Breast epithelium (tissue), 3 donors: ENCODE measurements at regions not wholly inside any gene's neighbourhood (a gene's known extent, or its start where the extent isn't known, plus 50 kb on each side); places are given as distances from the start of the nearest gene placed in this dataset.

ENCODE experiments used
- POLR2A ChIP-seq: fragments of 450-650 bp; IDR thresholded peaks from one replicate; pipeline ENCODE4 v1.6.1; 2016; ENCODE audit warnings: antibody characterized with exemption, mild to moderate bottlenecking, moderate library complexity
- TF ChIP-seq, protein P1 (sequence below), 3 donors: fragments of 450-650 bp; IDR thresholded peaks; one replicate each; pipeline ENCODE4 v1.5.1; 2016 to 2017; ENCODE audit warnings: antibody characterized with exemption in 3 of 3, mild to moderate bottlenecking in 3 of 3, moderate library complexity in 3 of 3

- TF ChIP-seq, protein P1, sequence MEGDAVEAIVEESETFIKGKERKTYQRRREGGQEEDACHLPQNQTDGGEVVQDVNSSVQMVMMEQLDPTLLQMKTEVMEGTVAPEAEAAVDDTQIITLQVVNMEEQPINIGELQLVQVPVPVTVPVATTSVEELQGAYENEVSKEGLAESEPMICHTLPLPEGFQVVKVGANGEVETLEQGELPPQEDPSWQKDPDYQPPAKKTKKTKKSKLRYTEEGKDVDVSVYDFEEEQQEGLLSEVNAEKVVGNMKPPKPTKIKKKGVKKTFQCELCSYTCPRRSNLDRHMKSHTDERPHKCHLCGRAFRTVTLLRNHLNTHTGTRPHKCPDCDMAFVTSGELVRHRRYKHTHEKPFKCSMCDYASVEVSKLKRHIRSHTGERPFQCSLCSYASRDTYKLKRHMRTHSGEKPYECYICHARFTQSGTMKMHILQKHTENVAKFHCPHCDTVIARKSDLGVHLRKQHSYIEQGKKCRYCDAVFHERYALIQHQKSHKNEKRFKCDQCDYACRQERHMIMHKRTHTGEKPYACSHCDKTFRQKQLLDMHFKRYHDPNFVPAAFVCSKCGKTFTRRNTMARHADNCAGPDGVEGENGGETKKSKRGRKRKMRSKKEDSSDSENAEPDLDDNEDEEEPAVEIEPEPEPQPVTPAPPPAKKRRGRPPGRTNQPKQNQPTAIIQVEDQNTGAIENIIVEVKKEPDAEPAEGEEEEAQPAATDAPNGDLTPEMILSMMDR (IDR thresholded peaks at IDR 0.05): no peak
- no peak for TF ChIP-seq POLR2A
Measured at GRCh38 chr14:65357689-65358088, 54.8 kb upstream of the FUT8 start.
